SK-N-SH (cell line): ENCODE measurements at regions not wholly inside any gene's neighbourhood (a gene's known extent, or its start where the extent isn't known, plus 50 kb on each side); places are given as distances from the start of the nearest gene placed in this dataset.

Experiments
- CTCF ChIA-PET: fragments of 300-600, 350-600 bp; formaldehyde crosslinking; extraction: SDS; loops from one replicate; lab custom pipeline; 2021; lab: Yijun Ruan, JAX
- POLR2A ChIA-PET: fragments of 350-600 bp; sonication (Branson Sonifier 250); formaldehyde crosslinking; extraction: SDS; loops from one replicate; lab custom pipeline; 2020; ENCODE audit warnings: antibody characterized with exemption, inconsistent platforms; lab: Yijun Ruan, JAX
- DNase-seq: peaks from one replicate; pipeline ENCODE4 v3.0.0; 2012
- H2AFZ ChIP-seq: fragments of 200-600 bp; sonication (generic); 2 replicates; pipeline ENCODE4 v1.8.1; 2016; ENCODE audit warnings: antibody characterized with exemption, mild to moderate bottlenecking, low read depth
- H3F3A ChIP-seq: fragments of 200-600 bp; sonication (generic); replicated peaks from 2 replicates; pipeline ENCODE3; 2016; ENCODE audit warnings: antibody characterized with exemption, mild to moderate bottlenecking; ENCODE audit not compliant: insufficient read depth
- H3K27ac ChIP-seq, 2 experiments: fragments of 200-500 bp in 1 of 2; fragments of 200-600 bp in 1 of 2; sonication (Bioruptor generic) in 1 of 2; sonication (generic), shearing (Covaris generic) in 1 of 2; 2 replicates each; pipeline versions ENCODE4 v1.5.1 to v1.6.1; 2014 to 2016; ENCODE audit warnings: low read depth in 2 of 2, inconsistent platforms in 1 of 2, low read length in 1 of 2, mild to moderate bottlenecking in 1 of 2, mixed read lengths in 1 of 2
- H3K27me3 ChIP-seq: fragments of 200-600 bp; sonication (generic), shearing (Covaris generic); 2 replicates; pipeline ENCODE4 v1.6.1; 2016; ENCODE audit warnings: mixed run types; ENCODE audit not compliant: insufficient read depth
- H3K36me3 ChIP-seq, 2 experiments: fragments of 200-500 bp in 1 of 2; fragments of 200-600 bp in 1 of 2; sonication (Bioruptor generic) in 1 of 2; sonication (generic) in 1 of 2; replicated peaks in 1 of 2; 2 replicates each; pipeline versions ENCODE3 to v1.5.1; 2014 to 2016; ENCODE audit warnings: low read length in 1 of 2, mild to moderate bottlenecking in 1 of 2; ENCODE audit not compliant: insufficient read depth in 2 of 2, control insufficient read depth in 1 of 2
- H3K4me1 ChIP-seq, 2 experiments: fragments of 200-500 bp in 1 of 2; fragments of 200-600 bp in 1 of 2; sonication (Bioruptor generic) in 1 of 2; sonication (generic), shearing (Covaris generic) in 1 of 2; 2 replicates each; pipeline versions ENCODE4 v1.5.1 to v1.6.1; 2014 to 2016; ENCODE audit warnings: low read depth in 1 of 2, low read length in 1 of 2, mixed run types in 1 of 2; ENCODE audit not compliant: insufficient read depth in 2 of 2, control insufficient read depth in 1 of 2
- H3K4me2 ChIP-seq: fragments of 200-600 bp; sonication (generic), shearing (Covaris generic); 2 replicates; pipeline ENCODE4 v1.6.1; 2017; ENCODE audit warnings: mixed run types
- H3K4me3 ChIP-seq, 2 experiments: fragments of 200-500 bp in 1 of 2; fragments of 200-600 bp in 1 of 2; sonication (Bioruptor generic) in 1 of 2; sonication (generic), shearing (Covaris generic) in 1 of 2; 2 replicates each; pipeline versions ENCODE4 v1.5.1 to v1.8.1; 2014 to 2016; ENCODE audit warnings: low read depth in 2 of 2, inconsistent platforms in 1 of 2, low read length in 1 of 2, mild to moderate bottlenecking in 1 of 2, mixed read lengths in 1 of 2, moderate library complexity in 1 of 2
- H3K79me2 ChIP-seq: fragments of 200-600 bp; sonication (generic); 2 replicates; pipeline ENCODE4 v1.8.1; 2017; ENCODE audit warnings: mild to moderate bottlenecking; ENCODE audit not compliant: insufficient read depth
- H3K9ac ChIP-seq: fragments of 200-600 bp; sonication (generic); 2 replicates; pipeline ENCODE4 v1.6.1; 2017; ENCODE audit warnings: mixed run types
- H3K9me2 ChIP-seq: fragments of 200-600 bp; sonication (generic); 2 replicates; pipeline ENCODE4 v1.6.1; 2017; ENCODE audit warnings: mixed run types
- H3K9me3 ChIP-seq: fragments of 200-600 bp; sonication (generic); 2 replicates; pipeline ENCODE4 v1.6.1; 2017; ENCODE audit warnings: mixed run types, mild to moderate bottlenecking, moderate library complexity
- H4K20me1 ChIP-seq: fragments of 200-600 bp; sonication (generic); 2 replicates; pipeline ENCODE4 v1.6.1; 2017; ENCODE audit warnings: mild to moderate bottlenecking, mixed run types; ENCODE audit not compliant: insufficient read depth
- CHD2 ChIP-seq: fragments of 150-350 bp; IDR thresholded peaks from 2 replicates; pipeline ENCODE4 v1.6.1; 2018; ENCODE audit warnings: low read length; ENCODE audit not compliant: partially characterized antibody
- CTCF ChIP-seq: fragments of 200-600 bp; sonication (generic); IDR thresholded peaks from 2 replicates; pipeline ENCODE4 v1.6.1; 2017; ENCODE audit warnings: antibody characterized with exemption, mild to moderate bottlenecking, moderate library complexity
- EZH2phosphoT487 ChIP-seq: fragments of 200-600 bp; sonication (generic); IDR thresholded peaks from 2 replicates; pipeline ENCODE4 v1.6.1; 2017; ENCODE audit warnings: low read depth, mixed run types, mild to moderate bottlenecking, antibody characterized with exemption, moderate library complexity, borderline replicate concordance
- GATA2 ChIP-seq: sonication (generic); formaldehyde crosslinking; IDR thresholded peaks from 2 replicates; pipeline ENCODE4 v1.5.0; 2020; ENCODE audit warnings: mild to moderate bottlenecking, missing genetic modification reagents
- MXI1 ChIP-seq: IDR thresholded peaks from 2 replicates; pipeline ENCODE4 v1.6.1; 2012; ENCODE audit warnings: mild to moderate bottlenecking, low read depth, low read length, improper control_type of control experiment
- NFIC ChIP-seq: IDR thresholded peaks from 2 replicates; pipeline ENCODE4 v1.4.0; 2012; ENCODE audit warnings: borderline replicate concordance
- RAD21 ChIP-seq: IDR thresholded peaks from 2 replicates; pipeline ENCODE4 v1.6.1; 2012; ENCODE audit warnings: mild to moderate bottlenecking, low read length
- REST ChIP-seq: IDR thresholded peaks from 2 replicates; pipeline ENCODE4 v1.6.1; 2012; ENCODE audit warnings: mild to moderate bottlenecking, low read depth, low read length, moderate library complexity
- TCF12 ChIP-seq: IDR thresholded peaks from 2 replicates; pipeline ENCODE4 v1.4.0; 2012
- USF1 ChIP-seq: IDR thresholded peaks from 2 replicates; pipeline ENCODE4 v1.4.0; 2012; ENCODE audit warnings: low read depth, borderline replicate concordance
- USF2 ChIP-seq: fragments of 150-350 bp; IDR thresholded peaks from 2 replicates; pipeline ENCODE4 v1.6.1; 2017; ENCODE audit warnings: antibody characterized with exemption, low read length, low read depth, borderline replicate concordance
- YY1 ChIP-seq: IDR thresholded peaks from 2 replicates; pipeline ENCODE4 v1.4.0; 2012; ENCODE audit warnings: low read depth, mild to moderate bottlenecking
- WGBS: methylation state at CpG from one replicate; pipeline ENCODE4 v1.1.6; 2017; ENCODE audit warnings: low lambda C conversion rate; 5-methylcytosine and 5-hydroxymethylcytosine counted together
- TF ChIP-seq, protein P1 (sequence below): IDR thresholded peaks from 2 replicates; pipeline ENCODE4; 2012
- TF ChIP-seq, protein P2 (sequence below): IDR thresholded peaks from 2 replicates; pipeline ENCODE4 v1.4.0; 2012; ENCODE audit warnings: low read depth, borderline replicate concordance

GRCh38 chr3:77707281-77707680 lies 667.4 kb downstream of the ROBO2 start:
- no peaks in the 10 kb centered on the region for H3K36me3 ChIP-seq
- WGBS = 34% methylated on average over 2 of the region's 2 CpGs
- H3K27me3 ChIP-seq = no peaks in the 10 kb centered on the region
- no peak overlapping the region for H3K27ac ChIP-seq
- H3K4me3 ChIP-seq = no peak overlapping the region
- no peaks in the 10 kb centered on the region for H3K79me2 ChIP-seq
- H4K20me1 ChIP-seq = no peaks in the 10 kb centered on the region
- H3K9me2 ChIP-seq = no peaks in the 10 kb centered on the region
- H3K9ac ChIP-seq = no peak overlapping the region
- no peak for DNase-seq
- no peaks in the 10 kb centered on the region for H3F3A ChIP-seq
- H3K9me3 ChIP-seq = no peaks in the 10 kb centered on the region
- ChIA-PET CTCF (no interaction called here), POLR2A (no interaction called here)
- H3K4me2 ChIP-seq = no peak overlapping the region
- TF ChIP-seq USF1 (no peak), NFIC (no peak)
- TF ChIP-seq, protein P1, sequence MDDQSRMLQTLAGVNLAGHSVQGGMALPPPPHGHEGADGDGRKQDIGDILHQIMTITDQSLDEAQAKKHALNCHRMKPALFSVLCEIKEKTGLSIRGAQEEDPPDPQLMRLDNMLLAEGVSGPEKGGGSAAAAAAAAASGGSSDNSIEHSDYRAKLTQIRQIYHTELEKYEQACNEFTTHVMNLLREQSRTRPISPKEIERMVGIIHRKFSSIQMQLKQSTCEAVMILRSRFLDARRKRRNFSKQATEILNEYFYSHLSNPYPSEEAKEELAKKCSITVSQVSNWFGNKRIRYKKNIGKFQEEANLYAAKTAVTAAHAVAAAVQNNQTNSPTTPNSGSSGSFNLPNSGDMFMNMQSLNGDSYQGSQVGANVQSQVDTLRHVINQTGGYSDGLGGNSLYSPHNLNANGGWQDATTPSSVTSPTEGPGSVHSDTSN = no peak
- TF ChIP-seq, all 33 proteins: peak for 0
- Histone ChIP-seq H2AFZ (no peak overlapping the region), H3K4me1 (no peaks in the 10 kb centered on the region)

DNA sequence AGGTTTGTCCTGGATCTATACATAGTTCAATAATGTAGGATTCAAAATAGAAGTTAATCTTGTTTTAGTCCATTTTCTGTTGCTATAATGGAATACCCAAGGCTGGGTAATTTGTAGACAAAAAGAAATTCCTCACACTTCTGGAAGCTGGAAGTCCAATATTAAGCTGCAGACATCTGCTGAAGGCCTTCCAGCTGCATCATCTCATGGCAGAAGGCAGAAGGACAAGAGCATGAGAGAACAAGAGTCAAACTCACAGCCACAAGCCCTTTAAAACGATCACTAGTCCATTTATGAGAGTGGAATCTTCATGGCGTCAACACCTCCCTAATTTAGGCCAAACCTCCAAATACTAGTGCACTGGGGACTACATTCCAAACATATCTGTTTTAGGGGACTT lies 669.3 kb downstream of the ROBO2 start:
- H3K36me3 ChIP-seq = no peaks in the 10 kb centered on the region
- ChIA-PET CTCF (interaction anchor here (0.9 kb wide), 1 partner anchor 432 kb away, joined by 3 read pairs; no protein-coding TSS in a partner anchor), POLR2A (no interaction called here)
- no peak overlapping the region for H2AFZ ChIP-seq
- no peaks in the 10 kb centered on the region for H3K9me2 ChIP-seq
- H3K9ac ChIP-seq = no peak overlapping the region
- no peaks in the 10 kb centered on the region for H3F3A ChIP-seq
- no peak overlapping the region for H3K4me3 ChIP-seq
- H4K20me1 ChIP-seq = no peaks in the 10 kb centered on the region
- no peak for TF ChIP-seq MXI1
- no peak for TF ChIP-seq YY1
- no peak for TF ChIP-seq GATA2 (CRISPR knock-in tag)
- TF ChIP-seq CTCF = no peak
- TF ChIP-seq REST = no peak
- TF ChIP-seq, protein P2, sequence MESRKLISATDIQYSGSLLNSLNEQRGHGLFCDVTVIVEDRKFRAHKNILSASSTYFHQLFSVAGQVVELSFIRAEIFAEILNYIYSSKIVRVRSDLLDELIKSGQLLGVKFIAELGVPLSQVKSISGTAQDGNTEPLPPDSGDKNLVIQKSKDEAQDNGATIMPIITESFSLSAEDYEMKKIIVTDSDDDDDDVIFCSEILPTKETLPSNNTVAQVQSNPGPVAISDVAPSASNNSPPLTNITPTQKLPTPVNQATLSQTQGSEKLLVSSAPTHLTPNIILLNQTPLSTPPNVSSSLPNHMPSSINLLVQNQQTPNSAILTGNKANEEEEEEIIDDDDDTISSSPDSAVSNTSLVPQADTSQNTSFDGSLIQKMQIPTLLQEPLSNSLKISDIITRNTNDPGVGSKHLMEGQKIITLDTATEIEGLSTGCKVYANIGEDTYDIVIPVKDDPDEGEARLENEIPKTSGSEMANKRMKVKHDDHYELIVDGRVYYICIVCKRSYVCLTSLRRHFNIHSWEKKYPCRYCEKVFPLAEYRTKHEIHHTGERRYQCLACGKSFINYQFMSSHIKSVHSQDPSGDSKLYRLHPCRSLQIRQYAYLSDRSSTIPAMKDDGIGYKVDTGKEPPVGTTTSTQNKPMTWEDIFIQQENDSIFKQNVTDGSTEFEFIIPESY = no peak
- no peak for TF ChIP-seq TCF12
- no peak for TF ChIP-seq CHD2
- TF ChIP-seq EZH2phosphoT487 = no peak
- TF ChIP-seq USF2 = no peak
- TF ChIP-seq RAD21 = no peak
- TF ChIP-seq, all 33 proteins: peak for 0
- Histone ChIP-seq H3K4me2 (no peak overlapping the region), H3K9me3 (no peaks in the 10 kb centered on the region), H3K27me3 (no peaks in the 10 kb centered on the region), H3K27ac (no peak overlapping the region), H3K79me2 (no peaks in the 10 kb centered on the region), H3K4me1 (no peaks in the 10 kb centered on the region)
- DNase-seq = no peak
- 21% methylated on average over 2 of the region's 2 CpGs for WGBS
